Trophoblast cell (in vitro differentiated cells and primary cell): ENCODE measurements at regions not wholly inside any gene's neighbourhood (a gene's known extent, or its start where the extent isn't known, plus 50 kb on each side); places are given as distances from the start of the nearest gene placed in this dataset.

Experiments
- DNase-seq, 2 donors: peaks; one replicate each; pipeline ENCODE4 v3.0.0-alpha.2; 2016
- H2AFZ ChIP-seq: 2 replicates; pipeline ENCODE4 v1.6.1; 2013; ENCODE audit warnings: low read length, moderate library complexity, mild to moderate bottlenecking; ENCODE audit not compliant: insufficient read depth, poor library complexity
- H2AK5ac ChIP-seq: 2 replicates; pipeline ENCODE4 v1.6.1; 2013; ENCODE audit warnings: mild to moderate bottlenecking, low read length
- H2BK120ac ChIP-seq: 2 replicates; pipeline ENCODE4 v1.6.1; 2013; ENCODE audit warnings: low read length, mild to moderate bottlenecking, moderate library complexity; ENCODE audit not compliant: insufficient read depth, poor library complexity
- H2BK12ac ChIP-seq: 2 replicates; pipeline ENCODE4 v1.6.1; 2013; ENCODE audit warnings: mild to moderate bottlenecking, low read length, moderate library complexity
- H2BK5ac ChIP-seq: 2 replicates; pipeline ENCODE4 v1.6.1; 2013; ENCODE audit warnings: low read length, low read depth, moderate library complexity, mild to moderate bottlenecking; ENCODE audit not compliant: poor library complexity
- H3K14ac ChIP-seq: 2 replicates; pipeline ENCODE4 v1.6.1; 2013; ENCODE audit warnings: mild to moderate bottlenecking, low read length
- H3K18ac ChIP-seq: 2 replicates; pipeline ENCODE4 v1.6.1; 2013; ENCODE audit warnings: mild to moderate bottlenecking, low read length
- H3K23ac ChIP-seq: 2 replicates; pipeline ENCODE4 v1.6.1; 2013; ENCODE audit warnings: low read length
- H3K27ac ChIP-seq: 2 replicates; pipeline ENCODE4 v1.5.1; 2013; ENCODE audit warnings: low read depth, mild to moderate bottlenecking, inconsistent platforms, low read length, moderate library complexity
- H3K27me3 ChIP-seq: 2 replicates; pipeline ENCODE4 v1.6.1; 2013; ENCODE audit warnings: inconsistent platforms, mild to moderate bottlenecking, low read length, moderate library complexity; ENCODE audit not compliant: insufficient read depth
- H3K36me3 ChIP-seq, 2 experiments: 1 replicate in 1 of 2; 2 replicates in 1 of 2; pipeline ENCODE4 v1.6.1; 2013; ENCODE audit warnings: low read length in 2 of 2, mild to moderate bottlenecking in 2 of 2, moderate library complexity in 1 of 2; ENCODE audit not compliant: insufficient read depth in 2 of 2, control insufficient read depth in 1 of 2
- H3K4ac ChIP-seq: 2 replicates; pipeline ENCODE4 v1.6.1; 2013; ENCODE audit warnings: low read depth, mild to moderate bottlenecking, low read length, moderate library complexity
- H3K4me1 ChIP-seq, 2 experiments: 1 replicate in 1 of 2; 2 replicates in 1 of 2; pipeline ENCODE4 v1.6.1; 2013; ENCODE audit warnings: low read length in 2 of 2, mild to moderate bottlenecking in 2 of 2, moderate library complexity in 1 of 2; ENCODE audit not compliant: insufficient read depth in 2 of 2, control insufficient read depth in 1 of 2
- H3K4me2 ChIP-seq: 2 replicates; pipeline ENCODE4 v1.6.1; 2013; ENCODE audit warnings: inconsistent platforms, mild to moderate bottlenecking, low read length, moderate library complexity
- H3K4me3 ChIP-seq: 2 replicates; pipeline ENCODE4 v1.5.1; 2013; ENCODE audit warnings: mild to moderate bottlenecking, low read depth, low read length, inconsistent platforms
- H3K79me1 ChIP-seq: one replicate; pipeline ENCODE4 v1.6.1; 2013; ENCODE audit warnings: low read length
- H3K79me2 ChIP-seq: 2 replicates; pipeline ENCODE4 v1.6.1; 2013; ENCODE audit warnings: low read length, mild to moderate bottlenecking; ENCODE audit not compliant: control insufficient read depth, insufficient read depth, poor library complexity
- H3K9ac ChIP-seq: 2 replicates; pipeline ENCODE4 v1.6.1; 2013; ENCODE audit warnings: mild to moderate bottlenecking, low read length
- H3K9me3 ChIP-seq: 2 replicates; pipeline ENCODE4 v1.6.1; 2013; ENCODE audit warnings: low read depth, mild to moderate bottlenecking, control low read depth, inconsistent platforms, low read length; ENCODE audit not compliant: insufficient read depth
- H4K12ac ChIP-seq: 2 replicates; pipeline ENCODE4 v1.6.1; 2013; ENCODE audit warnings: low read depth, mild to moderate bottlenecking, low read length, moderate library complexity
- H4K8ac ChIP-seq: 2 replicates; pipeline ENCODE4 v1.6.1; 2013; ENCODE audit warnings: low read depth, mild to moderate bottlenecking, low read length, moderate library complexity
- H4K91ac ChIP-seq: one replicate; pipeline ENCODE4 v1.6.1; 2013; ENCODE audit warnings: low read depth, mild to moderate bottlenecking, low read length, moderate library complexity
- WGBS: extraction: QIAGEN DNeasy Blood & Tissue Kit; methylation state at CpG from one replicate; pipeline ENCODE4 v1.1.7; 2013; ENCODE audit warnings: missing lambda C conversion rate; ENCODE audit not compliant: insufficient read length, insufficient coverage; ENCODE audit errors: extremely low coverage; 5-methylcytosine and 5-hydroxymethylcytosine counted together

- H3K18ac ChIP-seq, result no peak overlapping the region
- no CpG with 5 or more reads among the region's 2 CpGs for WGBS
- no peak overlapping the region for H2BK12ac ChIP-seq
Measured at GRCh38 chr16:51313198-51313597, 162.1 kb upstream of the SALL1 start.

GRCh38 chr16:51312363-51313150 lies 161.5 kb upstream of the SALL1 start:
- no peaks in the 10 kb centered on the region for H3K36me3 ChIP-seq
- H3K79me2 ChIP-seq, result no peaks in the 10 kb centered on the region
- no peak overlapping the region for H4K91ac ChIP-seq
- no peak overlapping the region for H4K12ac ChIP-seq
- no peaks in the 10 kb centered on the region for H3K4me1 ChIP-seq
- H3K9me3 ChIP-seq, result no peaks in the 10 kb centered on the region
- H3K79me1 ChIP-seq, result no peaks in the 10 kb centered on the region
- no peak for DNase-seq
- no peak overlapping the region for H2BK5ac ChIP-seq
- no peak overlapping the region for H2BK12ac ChIP-seq
- no peak overlapping the region for H2BK120ac ChIP-seq
- no peak overlapping the region for H3K4me3 ChIP-seq
- no peak overlapping the region for H4K8ac ChIP-seq
- H3K27ac ChIP-seq, result no peak overlapping the region
- no CpG with 5 or more reads among the region's 2 CpGs for WGBS
- no peak overlapping the region for H3K4ac ChIP-seq
- H2AFZ ChIP-seq, result no peak overlapping the region
- no peak overlapping the region for H3K18ac ChIP-seq
- no peaks in the 10 kb centered on the region for H3K27me3 ChIP-seq
- H3K4me2 ChIP-seq, result no peak overlapping the region
- H3K14ac ChIP-seq, result no peak overlapping the region
- H3K9ac ChIP-seq, result no peak overlapping the region
- H2AK5ac ChIP-seq, result no peak overlapping the region
- H3K23ac ChIP-seq, result no peak overlapping the region

More at GRCh38 chr16:51313198-51313597, 162.1 kb upstream of the SALL1 start:
- H2BK120ac ChIP-seq, result no peak overlapping the region
- no peak overlapping the region for H4K12ac ChIP-seq
- no peak overlapping the region for H3K23ac ChIP-seq
- H3K9me3 ChIP-seq, result no peaks in the 10 kb centered on the region
- H3K14ac ChIP-seq, result no peak overlapping the region
- no peaks in the 10 kb centered on the region for H3K4me1 ChIP-seq
- H2BK5ac ChIP-seq, result no peak overlapping the region
- no peaks in the 10 kb centered on the region for H3K79me2 ChIP-seq
- no peak overlapping the region for H3K9ac ChIP-seq
- no peaks in the 10 kb centered on the region for H3K27me3 ChIP-seq
- H4K91ac ChIP-seq, result no peak overlapping the region
- no peak for DNase-seq
- no peak overlapping the region for H3K4ac ChIP-seq
- no peak overlapping the region for H2AK5ac ChIP-seq
- no peak overlapping the region for H3K27ac ChIP-seq
- H2AFZ ChIP-seq, result no peak overlapping the region
- H3K36me3 ChIP-seq, result no peaks in the 10 kb centered on the region
- no peak overlapping the region for H4K8ac ChIP-seq
- H3K79me1 ChIP-seq, result no peaks in the 10 kb centered on the region
- no peak overlapping the region for H3K4me2 ChIP-seq
- H3K4me3 ChIP-seq, result no peak overlapping the region

GRCh38 chr16:51310159-51310558 lies 159.1 kb upstream of the SALL1 start:
- no peak for DNase-seq
- Histone ChIP-seq H3K18ac (no peak overlapping the region), H3K4me2 (no peak overlapping the region), H3K27ac (no peak overlapping the region), H3K27me3 (no peaks in the 10 kb centered on the region), H3K79me2 (no peaks in the 10 kb centered on the region), H2BK5ac (no peak overlapping the region), H2BK12ac (no peak overlapping the region), H3K14ac (no peak overlapping the region), H2AFZ (no peak overlapping the region), H4K8ac (no peak overlapping the region), H4K12ac (no peak overlapping the region), H3K23ac (no peak overlapping the region), H3K9me3 (no peaks in the 10 kb centered on the region), H3K4me3 (no peak overlapping the region), H2AK5ac (no peak overlapping the region), H3K9ac (no peak overlapping the region), H3K4me1 (no peaks in the 10 kb centered on the region), H4K91ac (no peak overlapping the region), H3K36me3 (no peaks in the 10 kb centered on the region), H2BK120ac (no peak overlapping the region), H3K4ac (no peak overlapping the region), H3K79me1 (no peaks in the 10 kb centered on the region)

GRCh38 chr16:51306886-51307595 lies 156.0 kb upstream of the SALL1 start:
- no peaks in the 10 kb centered on the region for H3K36me3 ChIP-seq
- H2BK12ac ChIP-seq, result no peak overlapping the region
- no peak overlapping the region for H4K12ac ChIP-seq
- no peak overlapping the region for H2BK120ac ChIP-seq
- no peaks in the 10 kb centered on the region for H3K79me2 ChIP-seq
- no peak overlapping the region for H3K14ac ChIP-seq
- no peaks in the 10 kb centered on the region for H3K9me3 ChIP-seq
- H3K4ac ChIP-seq, result no peak overlapping the region
- no peak overlapping the region for H3K4me2 ChIP-seq
- H3K4me3 ChIP-seq, result no peak overlapping the region
- WGBS, result no CpG with 5 or more reads among the region's 4 CpGs
- no peak overlapping the region for H3K9ac ChIP-seq
- no peak overlapping the region for H3K18ac ChIP-seq
- H3K23ac ChIP-seq, result no peak overlapping the region
- H2AFZ ChIP-seq, result no peak overlapping the region
- H3K27ac ChIP-seq, result no peak overlapping the region
- no peak overlapping the region for H4K8ac ChIP-seq
- H4K91ac ChIP-seq, result no peak overlapping the region
- no peaks in the 10 kb centered on the region for H3K27me3 ChIP-seq
- DNase-seq, result no peak
- H2AK5ac ChIP-seq, result no peak overlapping the region
- no peak overlapping the region for H2BK5ac ChIP-seq
- H3K79me1 ChIP-seq, result no peaks in the 10 kb centered on the region
- H3K4me1 ChIP-seq, result no peaks in the 10 kb centered on the region
